ENCODE measurements at regions not wholly inside any gene's neighbourhood (a gene's known extent, or its start where the extent isn't known, plus 50 kb on each side); places are given as distances from the start of the nearest gene placed in this dataset.

DNA sequence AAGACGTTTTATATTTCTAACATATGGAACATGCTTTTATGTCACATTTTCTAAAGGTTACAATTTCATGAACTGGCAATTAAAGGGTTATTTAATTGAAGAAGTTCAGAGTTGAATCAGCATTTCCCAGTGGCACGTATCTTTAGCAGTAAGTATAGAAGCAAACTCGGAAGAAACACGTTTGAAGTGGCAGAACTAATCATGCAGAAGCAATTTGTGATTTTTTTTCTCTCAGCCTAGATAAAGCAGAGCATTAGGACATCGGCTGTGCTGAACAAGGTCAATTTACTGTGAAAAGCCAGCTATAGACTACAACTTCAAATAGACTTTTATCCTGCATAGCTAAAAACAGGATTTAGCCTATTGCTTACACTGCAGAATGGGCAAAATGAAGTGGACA, 104.7 kb downstream of the ISL1 start:
- TF ChIP-seq, protein P1, sequence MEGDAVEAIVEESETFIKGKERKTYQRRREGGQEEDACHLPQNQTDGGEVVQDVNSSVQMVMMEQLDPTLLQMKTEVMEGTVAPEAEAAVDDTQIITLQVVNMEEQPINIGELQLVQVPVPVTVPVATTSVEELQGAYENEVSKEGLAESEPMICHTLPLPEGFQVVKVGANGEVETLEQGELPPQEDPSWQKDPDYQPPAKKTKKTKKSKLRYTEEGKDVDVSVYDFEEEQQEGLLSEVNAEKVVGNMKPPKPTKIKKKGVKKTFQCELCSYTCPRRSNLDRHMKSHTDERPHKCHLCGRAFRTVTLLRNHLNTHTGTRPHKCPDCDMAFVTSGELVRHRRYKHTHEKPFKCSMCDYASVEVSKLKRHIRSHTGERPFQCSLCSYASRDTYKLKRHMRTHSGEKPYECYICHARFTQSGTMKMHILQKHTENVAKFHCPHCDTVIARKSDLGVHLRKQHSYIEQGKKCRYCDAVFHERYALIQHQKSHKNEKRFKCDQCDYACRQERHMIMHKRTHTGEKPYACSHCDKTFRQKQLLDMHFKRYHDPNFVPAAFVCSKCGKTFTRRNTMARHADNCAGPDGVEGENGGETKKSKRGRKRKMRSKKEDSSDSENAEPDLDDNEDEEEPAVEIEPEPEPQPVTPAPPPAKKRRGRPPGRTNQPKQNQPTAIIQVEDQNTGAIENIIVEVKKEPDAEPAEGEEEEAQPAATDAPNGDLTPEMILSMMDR (conservative IDR thresholded peaks at IDR 0.05) = no peak
- no peak for TF ChIP-seq ZFX (IDR thresholded peaks at IDR 0.05)

Data from C4-2B (cell line).